Suppressor macrophage treated with lipopolysaccharide for 4 hours (primary cell): ENCODE measurements at regions not wholly inside any gene's neighbourhood (a gene's known extent, or its start where the extent isn't known, plus 50 kb on each side); places are given as distances from the start of the nearest gene placed in this dataset.
"Not testable (repeated sequence)": the region's sequence is repeated elsewhere in the genome, so short reads cannot be mapped to it uniquely, and the experiment has no call there.

Experiments
- DNase-seq: peaks from one replicate; pipeline ENCODE4 v3.0.0-alpha.2; 2020

- DNase-seq = no peak
Measured at GRCh38 chrX:145881175-145881995, 63.8 kb downstream of the SLITRK2 start.

- no peak for DNase-seq
Measured at GRCh38 chrX:145886469-145886868, 68.8 kb downstream of the SLITRK2 start.

GRCh38 chrX:145910017-145910416 is 92.4 kb downstream of the SLITRK2 start:
- DNase-seq = no peak

GRCh38 chrX:145919400-145919799 is 101.8 kb downstream of the SLITRK2 start:
- no peak for DNase-seq

GRCh38 chrX:145923376-145923775 is 105.7 kb downstream of the SLITRK2 start:
- DNase-seq = no peak

- no peak for DNase-seq
Measured at GRCh38 chrX:145936769-145937168, 119.1 kb downstream of the SLITRK2 start.

GRCh38 chrX:145949056-145949455 is 131.4 kb downstream of the SLITRK2 start:
- DNase-seq = no peak

GRCh38 chrX:145953628-145954027 is 136.0 kb downstream of the SLITRK2 start:
- DNase-seq = no peak

- DNase-seq = no peak
Measured at GRCh38 chrX:145990051-145990450, 172.4 kb downstream of the SLITRK2 start.

GRCh38 chrX:146006637-146007036 is 189.0 kb downstream of the SLITRK2 start:
- no peak for DNase-seq

- DNase-seq = no peak
Measured at GRCh38 chrX:146036000-146036399, 218.4 kb downstream of the SLITRK2 start.

GRCh38 chrX:146041741-146042140 is 224.1 kb downstream of the SLITRK2 start:
- DNase-seq = no peak

GRCh38 chrX:146046011-146046715 is 228.5 kb downstream of the SLITRK2 start:
- not testable (repeated sequence) for DNase-seq

GRCh38 chrX:146049568-146049967 is 231.9 kb downstream of the SLITRK2 start:
- DNase-seq = not testable (repeated sequence)

- DNase-seq = no peak
Measured at GRCh38 chrX:146054311-146054710, 236.7 kb downstream of the SLITRK2 start.

- no peak for DNase-seq
Measured at GRCh38 chrX:146055733-146056132, 238.1 kb downstream of the SLITRK2 start.

- no peak for DNase-seq
Measured at GRCh38 chrX:146056511-146057081, 239.0 kb downstream of the SLITRK2 start.

GRCh38 chrX:146064156-146064555 is 246.5 kb downstream of the SLITRK2 start:
- DNase-seq = no peak

- no peak for DNase-seq
Measured at GRCh38 chrX:146090732-146091131, 273.1 kb downstream of the SLITRK2 start.

- no peak for DNase-seq
Measured at GRCh38 chrX:146109362-146109761, 291.7 kb downstream of the SLITRK2 start.

- not testable (repeated sequence) for DNase-seq
Measured at GRCh38 chrX:146119074-146119473, 301.4 kb downstream of the SLITRK2 start.

- no peak for DNase-seq
Measured at GRCh38 chrX:146127617-146128016, 310.0 kb downstream of the SLITRK2 start.

GRCh38 chrX:146141221-146141620 is 323.6 kb downstream of the SLITRK2 start:
- no peak for DNase-seq

GRCh38 chrX:146144039-146144438 is 326.4 kb downstream of the SLITRK2 start:
- no peak for DNase-seq
